ENCODE measurements at regions not wholly inside any gene's neighbourhood (a gene's known extent, or its start where the extent isn't known, plus 50 kb on each side); places are given as distances from the start of the nearest gene placed in this dataset.

DNA sequence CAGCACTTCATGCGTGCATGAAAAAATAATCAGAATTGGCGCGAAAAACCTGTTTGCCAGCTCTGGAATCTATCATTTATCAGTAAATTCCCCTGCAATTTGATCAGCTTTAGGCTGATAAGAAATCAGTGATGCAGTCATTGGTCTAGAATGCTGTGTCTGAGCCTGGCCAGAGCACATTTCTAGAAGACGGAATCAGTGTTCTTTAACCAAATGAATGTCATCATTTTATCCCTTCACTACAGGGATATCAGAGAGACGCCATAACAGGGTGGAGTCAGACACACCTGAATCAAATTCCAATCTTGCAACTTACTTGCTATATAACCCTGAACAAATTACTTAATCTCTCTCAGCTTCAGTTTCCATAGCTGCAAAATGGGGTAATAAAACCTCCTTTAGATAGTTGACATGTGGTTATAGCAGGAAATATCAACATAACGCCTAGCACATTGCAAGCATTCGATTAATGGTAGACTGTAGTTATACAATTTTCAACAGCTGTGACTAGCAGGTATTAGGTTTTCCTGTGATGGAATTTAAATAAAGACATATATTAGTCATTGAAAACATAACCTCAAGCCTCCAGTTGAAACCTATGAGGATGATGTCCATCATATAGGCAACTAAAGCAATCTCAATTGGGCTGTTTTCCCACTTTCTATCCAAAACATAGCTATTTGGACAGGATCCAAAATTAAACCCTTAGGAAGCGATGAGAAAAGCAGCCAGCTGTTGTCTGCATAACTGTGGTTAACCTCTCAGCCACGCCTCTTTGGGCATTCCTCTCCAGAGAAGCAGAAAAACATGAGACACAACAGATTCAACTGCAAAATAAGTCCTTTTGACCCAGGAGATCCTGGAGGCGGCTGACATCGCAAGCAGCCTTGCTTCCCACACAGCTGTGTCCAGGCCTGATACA is 51.6 kb upstream of the UBL3 start:
- ATAC-seq (no peak), DNase-seq (ENCODE audit: low read depth, low spot score) (no peak)
- no peak overlapping the region for H3K4me3 ChIP-seq (ENCODE audit: low read depth in 2 of 2, low read length in 2 of 2)
- in situ Hi-C loops (cut with HindIII; ENCODE audit: low pct_unique_long_range_greater_than_20kb, low sequenced_read_pairs) (no loop called here), intact Hi-C loops (cut with micrococcal nuclease; ENCODE audit: unreplicated experiment) (no loop called here)
- ChIA-PET POLR2A (no interaction called here), CTCF (no interaction called here)
- no peaks in the 10 kb centered on the region for H3K36me3 ChIP-seq (ENCODE audit: control insufficient read depth, insufficient read depth, low read length)
- no peaks in the 10 kb centered on the region for H3K4me1 ChIP-seq (ENCODE audit: control insufficient read depth, insufficient read depth, low read length)
- BruUV-seq (replicated peaks) = no TSS peak
- H3K27me3 ChIP-seq (ENCODE audit: control insufficient read depth, insufficient read depth, low read length) = no peaks in the 10 kb centered on the region
- H3K9me3 ChIP-seq (ENCODE audit: control insufficient read depth, insufficient read depth, low read depth, low read length) = no peaks in the 10 kb centered on the region
- no peak for TF ChIP-seq TCF7L2 (IDR thresholded peaks at IDR 0.05; ENCODE audit: low read depth, low read length)
- TF ChIP-seq, protein P1, sequence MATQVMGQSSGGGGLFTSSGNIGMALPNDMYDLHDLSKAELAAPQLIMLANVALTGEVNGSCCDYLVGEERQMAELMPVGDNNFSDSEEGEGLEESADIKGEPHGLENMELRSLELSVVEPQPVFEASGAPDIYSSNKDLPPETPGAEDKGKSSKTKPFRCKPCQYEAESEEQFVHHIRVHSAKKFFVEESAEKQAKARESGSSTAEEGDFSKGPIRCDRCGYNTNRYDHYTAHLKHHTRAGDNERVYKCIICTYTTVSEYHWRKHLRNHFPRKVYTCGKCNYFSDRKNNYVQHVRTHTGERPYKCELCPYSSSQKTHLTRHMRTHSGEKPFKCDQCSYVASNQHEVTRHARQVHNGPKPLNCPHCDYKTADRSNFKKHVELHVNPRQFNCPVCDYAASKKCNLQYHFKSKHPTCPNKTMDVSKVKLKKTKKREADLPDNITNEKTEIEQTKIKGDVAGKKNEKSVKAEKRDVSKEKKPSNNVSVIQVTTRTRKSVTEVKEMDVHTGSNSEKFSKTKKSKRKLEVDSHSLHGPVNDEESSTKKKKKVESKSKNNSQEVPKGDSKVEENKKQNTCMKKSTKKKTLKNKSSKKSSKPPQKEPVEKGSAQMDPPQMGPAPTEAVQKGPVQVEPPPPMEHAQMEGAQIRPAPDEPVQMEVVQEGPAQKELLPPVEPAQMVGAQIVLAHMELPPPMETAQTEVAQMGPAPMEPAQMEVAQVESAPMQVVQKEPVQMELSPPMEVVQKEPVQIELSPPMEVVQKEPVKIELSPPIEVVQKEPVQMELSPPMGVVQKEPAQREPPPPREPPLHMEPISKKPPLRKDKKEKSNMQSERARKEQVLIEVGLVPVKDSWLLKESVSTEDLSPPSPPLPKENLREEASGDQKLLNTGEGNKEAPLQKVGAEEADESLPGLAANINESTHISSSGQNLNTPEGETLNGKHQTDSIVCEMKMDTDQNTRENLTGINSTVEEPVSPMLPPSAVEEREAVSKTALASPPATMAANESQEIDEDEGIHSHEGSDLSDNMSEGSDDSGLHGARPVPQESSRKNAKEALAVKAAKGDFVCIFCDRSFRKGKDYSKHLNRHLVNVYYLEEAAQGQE (IDR thresholded peaks at IDR 0.05; ENCODE audit: insufficient read depth in 1 of 2, low read depth in 2 of 2, low read length in 1 of 2) = no peak
- TF ChIP-seq SIN3A (IDR thresholded peaks at IDR 0.05; ENCODE audit: borderline replicate concordance, insufficient read depth, low read depth, low read length) = no peak
- TF ChIP-seq POLR2AphosphoS5 (IDR thresholded peaks at IDR 0.05; ENCODE audit: low read depth, low read length) = no peak
- TF ChIP-seq, protein P2, sequence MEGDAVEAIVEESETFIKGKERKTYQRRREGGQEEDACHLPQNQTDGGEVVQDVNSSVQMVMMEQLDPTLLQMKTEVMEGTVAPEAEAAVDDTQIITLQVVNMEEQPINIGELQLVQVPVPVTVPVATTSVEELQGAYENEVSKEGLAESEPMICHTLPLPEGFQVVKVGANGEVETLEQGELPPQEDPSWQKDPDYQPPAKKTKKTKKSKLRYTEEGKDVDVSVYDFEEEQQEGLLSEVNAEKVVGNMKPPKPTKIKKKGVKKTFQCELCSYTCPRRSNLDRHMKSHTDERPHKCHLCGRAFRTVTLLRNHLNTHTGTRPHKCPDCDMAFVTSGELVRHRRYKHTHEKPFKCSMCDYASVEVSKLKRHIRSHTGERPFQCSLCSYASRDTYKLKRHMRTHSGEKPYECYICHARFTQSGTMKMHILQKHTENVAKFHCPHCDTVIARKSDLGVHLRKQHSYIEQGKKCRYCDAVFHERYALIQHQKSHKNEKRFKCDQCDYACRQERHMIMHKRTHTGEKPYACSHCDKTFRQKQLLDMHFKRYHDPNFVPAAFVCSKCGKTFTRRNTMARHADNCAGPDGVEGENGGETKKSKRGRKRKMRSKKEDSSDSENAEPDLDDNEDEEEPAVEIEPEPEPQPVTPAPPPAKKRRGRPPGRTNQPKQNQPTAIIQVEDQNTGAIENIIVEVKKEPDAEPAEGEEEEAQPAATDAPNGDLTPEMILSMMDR (IDR thresholded peaks at IDR 0.05) = no peak
- H3K27ac ChIP-seq (ENCODE audit: low read length) = no peak overlapping the region
